ENCODE measurements at regions not wholly inside any gene's neighbourhood (a gene's known extent, or its start where the extent isn't known, plus 50 kb on each side); places are given as distances from the start of the nearest gene placed in this dataset.
A peak's percentile ranks its signal among the peaks of the same experiment; 100 is the strongest.

GRCh38 chr18:24923138-24923537 lies 428.8 kb downstream of the ZNF521 start:
- WGBS, 2 experiments = 0% methylated on average over 1 of the region's 1 CpG

GRCh38 chr18:24924066-24924716 lies 427.8 kb downstream of the ZNF521 start:
- 73 to 74% methylated on average over 12 of the region's 12 CpGs for WGBS, 2 experiments
- Histone ChIP-seq H3K4me1 (ENCODE audit: control insufficient read depth, insufficient read depth, low read length) (peaks cover 25% of the 10 kb centered on the region), H3K27me3 (ENCODE audit: control insufficient read depth, insufficient read depth, low read length, poor library complexity, severe bottlenecking) (peaks cover 4% of the 10 kb centered on the region), H3K4me3 (ENCODE audit: insufficient read depth, low read depth, low read length) (no peak overlapping the region), H3K9me3 (ENCODE audit: control insufficient read depth, low read length) (no peaks in the 10 kb centered on the region), H3K36me3 (ENCODE audit: control insufficient read depth, insufficient read depth, low read length) (no peaks in the 10 kb centered on the region), H3K27ac (ENCODE audit: insufficient read depth, low read depth, low read length, poor library complexity, severe bottlenecking) (no peak overlapping the region)

More at GRCh38 chr18:24923138-24923537, 428.8 kb downstream of the ZNF521 start:
- no peaks in the 10 kb centered on the region for H3K27me3 ChIP-seq (ENCODE audit: control insufficient read depth, insufficient read depth, low read length, poor library complexity, severe bottlenecking)
- H3K9me3 ChIP-seq (ENCODE audit: control insufficient read depth, low read length) = no peaks in the 10 kb centered on the region
- H3K36me3 ChIP-seq (ENCODE audit: control insufficient read depth, insufficient read depth, low read length) = no peaks in the 10 kb centered on the region
- peaks cover 25% of the 10 kb centered on the region for H3K4me1 ChIP-seq (ENCODE audit: control insufficient read depth, insufficient read depth, low read length)
- H3K4me3 ChIP-seq (ENCODE audit: insufficient read depth, low read depth, low read length) = no peak overlapping the region
- no peak overlapping the region for H3K27ac ChIP-seq (ENCODE audit: insufficient read depth, low read depth, low read length, poor library complexity, severe bottlenecking)

GRCh38 chr18:24926649-24927048 lies 425.3 kb downstream of the ZNF521 start:
- no peaks in the 10 kb centered on the region for H3K9me3 ChIP-seq (ENCODE audit: control insufficient read depth, low read length)
- no CpG with 5 or more reads among the region's 1 CpG for WGBS, 2 experiments
- H3K4me3 ChIP-seq (ENCODE audit: insufficient read depth, low read depth, low read length) = no peak overlapping the region
- H3K27ac ChIP-seq (ENCODE audit: insufficient read depth, low read depth, low read length, poor library complexity, severe bottlenecking) = no peak overlapping the region
- peaks cover 10% of the 10 kb centered on the region for H3K27me3 ChIP-seq (ENCODE audit: control insufficient read depth, insufficient read depth, low read length, poor library complexity, severe bottlenecking)
- H3K4me1 ChIP-seq (ENCODE audit: control insufficient read depth, insufficient read depth, low read length) = peaks cover 33% of the 10 kb centered on the region
- no peaks in the 10 kb centered on the region for H3K36me3 ChIP-seq (ENCODE audit: control insufficient read depth, insufficient read depth, low read length)

- Histone ChIP-seq H3K4me1 (ENCODE audit: control insufficient read depth, insufficient read depth, low read length) (peaks cover 36% of the 10 kb centered on the region), H3K9me3 (ENCODE audit: control insufficient read depth, low read length) (no peaks in the 10 kb centered on the region), H3K27me3 (ENCODE audit: control insufficient read depth, insufficient read depth, low read length, poor library complexity, severe bottlenecking) (peaks cover 18% of the 10 kb centered on the region), H3K4me3 (ENCODE audit: insufficient read depth, low read depth, low read length) (no peak overlapping the region), H3K36me3 (ENCODE audit: control insufficient read depth, insufficient read depth, low read length) (no peaks in the 10 kb centered on the region), H3K27ac (ENCODE audit: insufficient read depth, low read depth, low read length, poor library complexity, severe bottlenecking) (no peak overlapping the region)
- 78 to 86% methylated on average over 6 to 8 of the region's 8 CpGs for WGBS, 2 experiments
Observed at GRCh38 chr18:24928301-24928878, 423.6 kb downstream of the ZNF521 start.

GRCh38 chr18:24930478-24930877 lies 421.5 kb downstream of the ZNF521 start:
- Histone ChIP-seq H3K4me1 (ENCODE audit: control insufficient read depth, insufficient read depth, low read length) (peaks cover 28% of the 10 kb centered on the region), H3K9me3 (ENCODE audit: control insufficient read depth, low read length) (no peaks in the 10 kb centered on the region), H3K27me3 (ENCODE audit: control insufficient read depth, insufficient read depth, low read length, poor library complexity, severe bottlenecking) (peaks cover 18% of the 10 kb centered on the region), H3K36me3 (ENCODE audit: control insufficient read depth, insufficient read depth, low read length) (no peaks in the 10 kb centered on the region), H3K4me3 (ENCODE audit: insufficient read depth, low read depth, low read length) (no peak overlapping the region), H3K27ac (ENCODE audit: insufficient read depth, low read depth, low read length, poor library complexity, severe bottlenecking) (no peak overlapping the region)
- 67 to 71% methylated on average over 2 of the region's 2 CpGs for WGBS, 2 experiments

- no peaks in the 10 kb centered on the region for H3K36me3 ChIP-seq (ENCODE audit: control insufficient read depth, insufficient read depth, low read length)
- H3K9me3 ChIP-seq (ENCODE audit: control insufficient read depth, low read length) = no peaks in the 10 kb centered on the region
- no peak overlapping the region for H3K4me3 ChIP-seq (ENCODE audit: insufficient read depth, low read depth, low read length)
- peaks cover 28% of the 10 kb centered on the region for H3K4me1 ChIP-seq (ENCODE audit: control insufficient read depth, insufficient read depth, low read length)
- H3K27ac ChIP-seq (ENCODE audit: insufficient read depth, low read depth, low read length, poor library complexity, severe bottlenecking) = peak overlapping the region; percentile 48
- WGBS, 2 experiments = 15 to 20% methylated on average over 6 of the region's 6 CpGs
- peaks cover 18% of the 10 kb centered on the region for H3K27me3 ChIP-seq (ENCODE audit: control insufficient read depth, insufficient read depth, low read length, poor library complexity, severe bottlenecking)
Observed at GRCh38 chr18:24930971-24931370, 421.0 kb downstream of the ZNF521 start.

- peaks cover 25% of the 10 kb centered on the region for H3K27me3 ChIP-seq (ENCODE audit: control insufficient read depth, insufficient read depth, low read length, poor library complexity, severe bottlenecking)
- H3K4me3 ChIP-seq (ENCODE audit: insufficient read depth, low read depth, low read length) = no peak overlapping the region
- WGBS, 2 experiments = 95 to 98% methylated on average over 2 of the region's 3 CpGs
- no peaks in the 10 kb centered on the region for H3K9me3 ChIP-seq (ENCODE audit: control insufficient read depth, low read length)
- H3K4me1 ChIP-seq (ENCODE audit: control insufficient read depth, insufficient read depth, low read length) = peaks cover 21% of the 10 kb centered on the region
- H3K36me3 ChIP-seq (ENCODE audit: control insufficient read depth, insufficient read depth, low read length) = no peaks in the 10 kb centered on the region
- H3K27ac ChIP-seq (ENCODE audit: insufficient read depth, low read depth, low read length, poor library complexity, severe bottlenecking) = no peak overlapping the region
Observed at GRCh38 chr18:24933345-24933744, 418.6 kb downstream of the ZNF521 start.

- H3K4me3 ChIP-seq (ENCODE audit: insufficient read depth, low read depth, low read length) = no peak overlapping the region
- no peaks in the 10 kb centered on the region for H3K9me3 ChIP-seq (ENCODE audit: control insufficient read depth, low read length)
- H3K36me3 ChIP-seq (ENCODE audit: control insufficient read depth, insufficient read depth, low read length) = no peaks in the 10 kb centered on the region
- 96% methylated on average over 7 of the region's 7 CpGs for WGBS, 2 experiments
- peaks cover 16% of the 10 kb centered on the region for H3K4me1 ChIP-seq (ENCODE audit: control insufficient read depth, insufficient read depth, low read length)
- no peak overlapping the region for H3K27ac ChIP-seq (ENCODE audit: insufficient read depth, low read depth, low read length, poor library complexity, severe bottlenecking)
- peaks cover 19% of the 10 kb centered on the region for H3K27me3 ChIP-seq (ENCODE audit: control insufficient read depth, insufficient read depth, low read length, poor library complexity, severe bottlenecking)
Observed at GRCh38 chr18:24934258-24934932, 417.6 kb downstream of the ZNF521 start.

GRCh38 chr18:24935008-24935407 lies 417.0 kb downstream of the ZNF521 start:
- WGBS, 2 experiments = 94 to 96% methylated on average over 4 of the region's 4 CpGs
- Histone ChIP-seq H3K9me3 (ENCODE audit: control insufficient read depth, low read length) (no peaks in the 10 kb centered on the region), H3K4me1 (ENCODE audit: control insufficient read depth, insufficient read depth, low read length) (peaks cover 16% of the 10 kb centered on the region), H3K4me3 (ENCODE audit: insufficient read depth, low read depth, low read length) (no peak overlapping the region), H3K27ac (ENCODE audit: insufficient read depth, low read depth, low read length, poor library complexity, severe bottlenecking) (no peak overlapping the region), H3K36me3 (ENCODE audit: control insufficient read depth, insufficient read depth, low read length) (no peaks in the 10 kb centered on the region), H3K27me3 (ENCODE audit: control insufficient read depth, insufficient read depth, low read length, poor library complexity, severe bottlenecking) (peaks cover 15% of the 10 kb centered on the region)

GRCh38 chr18:24935896-24936295 lies 416.1 kb downstream of the ZNF521 start:
- WGBS, 2 experiments = 83 to 91% methylated on average over 1 of the region's 1 CpG
- Histone ChIP-seq H3K4me3 (ENCODE audit: insufficient read depth, low read depth, low read length) (no peak overlapping the region), H3K36me3 (ENCODE audit: control insufficient read depth, insufficient read depth, low read length) (no peaks in the 10 kb centered on the region), H3K9me3 (ENCODE audit: control insufficient read depth, low read length) (no peaks in the 10 kb centered on the region), H3K27me3 (ENCODE audit: control insufficient read depth, insufficient read depth, low read length, poor library complexity, severe bottlenecking) (peaks cover 15% of the 10 kb centered on the region), H3K27ac (ENCODE audit: insufficient read depth, low read depth, low read length, poor library complexity, severe bottlenecking) (no peak overlapping the region), H3K4me1 (ENCODE audit: control insufficient read depth, insufficient read depth, low read length) (peaks cover 13% of the 10 kb centered on the region)

Data from ectodermal cell (in vitro differentiated cells).